ENCODE measurements at regions not wholly inside any gene's neighbourhood (a gene's known extent, or its start where the extent isn't known, plus 50 kb on each side); places are given as distances from the start of the nearest gene placed in this dataset.

DNA sequence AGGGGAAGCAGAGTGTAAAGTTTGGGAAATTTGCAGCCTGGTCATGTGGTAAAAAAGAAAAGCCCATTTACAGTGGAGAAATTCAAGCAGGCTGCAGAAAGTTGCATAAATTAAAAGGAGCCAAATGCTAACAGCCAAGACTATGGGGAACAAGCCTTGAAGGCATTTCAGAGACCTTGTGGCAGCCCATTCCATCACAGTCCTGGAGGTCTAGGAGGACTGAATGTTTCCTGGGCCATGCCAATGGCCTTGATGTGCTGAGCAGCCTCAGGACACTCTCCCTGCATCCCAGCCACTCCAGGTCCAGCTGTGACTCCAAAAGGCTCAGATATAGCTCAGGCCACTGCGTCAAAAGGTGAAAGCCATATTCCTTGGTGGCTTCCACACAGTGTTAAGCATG lies 1202.4 kb upstream of the ATXN8OS start:
- no peak for TF ChIP-seq POLR2A (IDR thresholded peaks at IDR 0.05)
- TF ChIP-seq, protein P1, sequence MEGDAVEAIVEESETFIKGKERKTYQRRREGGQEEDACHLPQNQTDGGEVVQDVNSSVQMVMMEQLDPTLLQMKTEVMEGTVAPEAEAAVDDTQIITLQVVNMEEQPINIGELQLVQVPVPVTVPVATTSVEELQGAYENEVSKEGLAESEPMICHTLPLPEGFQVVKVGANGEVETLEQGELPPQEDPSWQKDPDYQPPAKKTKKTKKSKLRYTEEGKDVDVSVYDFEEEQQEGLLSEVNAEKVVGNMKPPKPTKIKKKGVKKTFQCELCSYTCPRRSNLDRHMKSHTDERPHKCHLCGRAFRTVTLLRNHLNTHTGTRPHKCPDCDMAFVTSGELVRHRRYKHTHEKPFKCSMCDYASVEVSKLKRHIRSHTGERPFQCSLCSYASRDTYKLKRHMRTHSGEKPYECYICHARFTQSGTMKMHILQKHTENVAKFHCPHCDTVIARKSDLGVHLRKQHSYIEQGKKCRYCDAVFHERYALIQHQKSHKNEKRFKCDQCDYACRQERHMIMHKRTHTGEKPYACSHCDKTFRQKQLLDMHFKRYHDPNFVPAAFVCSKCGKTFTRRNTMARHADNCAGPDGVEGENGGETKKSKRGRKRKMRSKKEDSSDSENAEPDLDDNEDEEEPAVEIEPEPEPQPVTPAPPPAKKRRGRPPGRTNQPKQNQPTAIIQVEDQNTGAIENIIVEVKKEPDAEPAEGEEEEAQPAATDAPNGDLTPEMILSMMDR (IDR thresholded peaks at IDR 0.05) = no peak

Data from heart left ventricle (tissue), 13 donors.